ENCODE measurements at regions not wholly inside any gene's neighbourhood (a gene's known extent, or its start where the extent isn't known, plus 50 kb on each side); places are given as distances from the start of the nearest gene placed in this dataset.

DNA sequence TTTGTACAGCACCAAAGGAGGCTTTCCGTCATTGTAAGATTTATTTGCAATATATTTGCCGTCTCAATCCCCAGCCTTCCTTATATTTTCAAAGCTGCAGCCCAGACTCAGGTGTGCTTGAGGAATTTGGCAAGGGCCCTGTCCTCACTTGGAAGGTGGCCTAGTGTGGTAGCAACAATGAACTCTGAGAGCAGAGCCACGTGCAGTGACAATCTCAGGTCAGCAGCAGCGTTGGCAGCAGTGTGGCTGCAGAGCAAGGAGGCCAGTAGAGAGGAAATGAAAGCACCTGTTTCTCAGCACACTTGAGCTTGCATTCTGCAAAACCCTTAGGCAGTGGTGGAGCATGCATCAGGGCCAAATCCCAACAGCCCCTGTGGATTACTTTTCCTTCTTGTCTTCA is 613.5 kb downstream of the RBFOX1 start:
- Histone ChIP-seq H3K4me3 (ENCODE audit: low read length) (no peak overlapping the region), H3K27ac (ENCODE audit: low read length) (no peak overlapping the region), H3K9me3 (replicated peaks; ENCODE audit: insufficient read depth, low read length) (no peaks in the 10 kb centered on the region), H2AFZ (ENCODE audit: low read length) (no peak overlapping the region), H3K4me1 (ENCODE audit: low read length) (no peaks in the 10 kb centered on the region), H3K27me3 (replicated peaks; ENCODE audit: insufficient read depth, low read length) (no peaks in the 10 kb centered on the region), H4K20me1 (ENCODE audit: insufficient read depth, low read length) (no peaks in the 10 kb centered on the region), H3K4me2 (ENCODE audit: low read depth, low read length) (no peak overlapping the region), H3K79me2 (ENCODE audit: low read length) (no peaks in the 10 kb centered on the region), H3F3A (ENCODE audit: insufficient read depth, low read length) (no peaks in the 10 kb centered on the region), H3K36me3 (replicated peaks; ENCODE audit: insufficient read depth, low read length) (no peaks in the 10 kb centered on the region), H3K9ac (ENCODE audit: low read length) (no peak overlapping the region), H3K9me2 (replicated peaks; ENCODE audit: insufficient read depth, low read length) (no peaks in the 10 kb centered on the region)
- no peak for TF ChIP-seq EZH2 (optimal IDR thresholded peaks at IDR 0.05; ENCODE audit: low read depth, low read length)
- TF ChIP-seq EZH2phosphoT487 (IDR thresholded peaks at IDR 0.05; ENCODE audit: low read length): no peak
- no peak for TF ChIP-seq CTCF (IDR thresholded peaks at IDR 0.05; ENCODE audit: low read length)
- DNase-seq: no peak

- H3K9ac ChIP-seq (ENCODE audit: low read length): no peak overlapping the region
- no peaks in the 10 kb centered on the region for H3K9me3 ChIP-seq (replicated peaks; ENCODE audit: insufficient read depth, low read length)
- no peak overlapping the region for H3K4me3 ChIP-seq (ENCODE audit: low read length)
- no peaks in the 10 kb centered on the region for H4K20me1 ChIP-seq (ENCODE audit: insufficient read depth, low read length)
- no peaks in the 10 kb centered on the region for H3F3A ChIP-seq (ENCODE audit: insufficient read depth, low read length)
- H3K4me1 ChIP-seq (ENCODE audit: low read length): no peaks in the 10 kb centered on the region
- no peaks in the 10 kb centered on the region for H3K79me2 ChIP-seq (ENCODE audit: low read length)
- no peak for DNase-seq
- no peaks in the 10 kb centered on the region for H3K36me3 ChIP-seq (replicated peaks; ENCODE audit: insufficient read depth, low read length)
- no peak overlapping the region for H3K4me2 ChIP-seq (ENCODE audit: low read depth, low read length)
- no peaks in the 10 kb centered on the region for H3K9me2 ChIP-seq (replicated peaks; ENCODE audit: insufficient read depth, low read length)
- H3K27me3 ChIP-seq (replicated peaks; ENCODE audit: insufficient read depth, low read length): no peaks in the 10 kb centered on the region
- no peak overlapping the region for H3K27ac ChIP-seq (ENCODE audit: low read length)
- H2AFZ ChIP-seq (ENCODE audit: low read length): no peak overlapping the region
- TF ChIP-seq EZH2phosphoT487 (IDR thresholded peaks at IDR 0.05; ENCODE audit: low read length): no peak
- TF ChIP-seq CTCF (IDR thresholded peaks at IDR 0.05; ENCODE audit: low read length): no peak
- TF ChIP-seq EZH2 (optimal IDR thresholded peaks at IDR 0.05; ENCODE audit: low read depth, low read length): no peak
These were observed 605.5 kb downstream of the RBFOX1 start for GRCh38 chr16:7938175-7938574.

DNA sequence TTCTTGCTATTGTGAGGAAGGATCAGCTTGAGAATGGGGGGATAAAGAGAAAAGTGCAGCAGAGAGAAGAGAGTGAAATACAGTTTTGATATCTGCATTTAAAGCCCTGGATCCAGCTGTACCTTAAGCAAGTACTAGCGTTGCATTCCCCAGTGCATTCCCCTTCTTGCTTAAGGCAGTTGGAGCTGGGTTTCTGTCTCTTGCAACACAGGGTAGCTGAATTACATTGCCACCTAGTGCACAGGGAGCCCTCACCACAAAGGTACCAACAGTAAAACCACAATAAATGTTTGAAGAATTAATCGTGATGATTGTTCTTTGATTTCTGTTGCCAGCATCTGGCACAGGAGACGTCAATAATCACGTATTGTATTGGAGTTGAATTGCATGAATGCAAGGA is 588.7 kb downstream of the RBFOX1 start:
- TF ChIP-seq EZH2 (optimal IDR thresholded peaks at IDR 0.05; ENCODE audit: low read depth, low read length): no peak
- Histone ChIP-seq H3K27ac (ENCODE audit: low read length) (no peak overlapping the region), H3K27me3 (replicated peaks; ENCODE audit: insufficient read depth, low read length) (no peaks in the 10 kb centered on the region), H4K20me1 (ENCODE audit: insufficient read depth, low read length) (no peaks in the 10 kb centered on the region), H3K36me3 (replicated peaks; ENCODE audit: insufficient read depth, low read length) (no peaks in the 10 kb centered on the region), H2AFZ (ENCODE audit: low read length) (no peak overlapping the region), H3K9me3 (replicated peaks; ENCODE audit: insufficient read depth, low read length) (no peaks in the 10 kb centered on the region), H3K9me2 (replicated peaks; ENCODE audit: insufficient read depth, low read length) (no peaks in the 10 kb centered on the region), H3K4me1 (ENCODE audit: low read length) (no peaks in the 10 kb centered on the region), H3K9ac (ENCODE audit: low read length) (no peak overlapping the region), H3F3A (ENCODE audit: insufficient read depth, low read length) (no peaks in the 10 kb centered on the region), H3K79me2 (ENCODE audit: low read length) (no peaks in the 10 kb centered on the region), H3K4me3 (ENCODE audit: low read length) (no peak overlapping the region), H3K4me2 (ENCODE audit: low read depth, low read length) (no peak overlapping the region)
- no peak for DNase-seq

GRCh38 chr16:7919782-7920181 is 587.1 kb downstream of the RBFOX1 start:
- Histone ChIP-seq H3K36me3 (replicated peaks; ENCODE audit: insufficient read depth, low read length) (no peaks in the 10 kb centered on the region), H3K9me3 (replicated peaks; ENCODE audit: insufficient read depth, low read length) (no peaks in the 10 kb centered on the region), H4K20me1 (ENCODE audit: insufficient read depth, low read length) (no peaks in the 10 kb centered on the region), H3K27ac (ENCODE audit: low read length) (no peak overlapping the region), H3K79me2 (ENCODE audit: low read length) (no peaks in the 10 kb centered on the region), H3K4me1 (ENCODE audit: low read length) (no peaks in the 10 kb centered on the region), H3K9ac (ENCODE audit: low read length) (no peak overlapping the region), H3K27me3 (replicated peaks; ENCODE audit: insufficient read depth, low read length) (no peaks in the 10 kb centered on the region), H3K4me3 (ENCODE audit: low read length) (no peak overlapping the region), H3K4me2 (ENCODE audit: low read depth, low read length) (no peak overlapping the region), H2AFZ (ENCODE audit: low read length) (no peak overlapping the region), H3F3A (ENCODE audit: insufficient read depth, low read length) (no peaks in the 10 kb centered on the region), H3K9me2 (replicated peaks; ENCODE audit: insufficient read depth, low read length) (no peaks in the 10 kb centered on the region)
- DNase-seq: no peak
- TF ChIP-seq CTCF (IDR thresholded peaks at IDR 0.05; ENCODE audit: low read length) (no peak), EZH2phosphoT487 (IDR thresholded peaks at IDR 0.05; ENCODE audit: low read length) (no peak), EZH2 (optimal IDR thresholded peaks at IDR 0.05; ENCODE audit: low read depth, low read length) (no peak)

All from MM.1S (cell line).